ENCODE measurements at regions not wholly inside any gene's neighbourhood (a gene's known extent, or its start where the extent isn't known, plus 50 kb on each side); places are given as distances from the start of the nearest gene placed in this dataset.

DNA sequence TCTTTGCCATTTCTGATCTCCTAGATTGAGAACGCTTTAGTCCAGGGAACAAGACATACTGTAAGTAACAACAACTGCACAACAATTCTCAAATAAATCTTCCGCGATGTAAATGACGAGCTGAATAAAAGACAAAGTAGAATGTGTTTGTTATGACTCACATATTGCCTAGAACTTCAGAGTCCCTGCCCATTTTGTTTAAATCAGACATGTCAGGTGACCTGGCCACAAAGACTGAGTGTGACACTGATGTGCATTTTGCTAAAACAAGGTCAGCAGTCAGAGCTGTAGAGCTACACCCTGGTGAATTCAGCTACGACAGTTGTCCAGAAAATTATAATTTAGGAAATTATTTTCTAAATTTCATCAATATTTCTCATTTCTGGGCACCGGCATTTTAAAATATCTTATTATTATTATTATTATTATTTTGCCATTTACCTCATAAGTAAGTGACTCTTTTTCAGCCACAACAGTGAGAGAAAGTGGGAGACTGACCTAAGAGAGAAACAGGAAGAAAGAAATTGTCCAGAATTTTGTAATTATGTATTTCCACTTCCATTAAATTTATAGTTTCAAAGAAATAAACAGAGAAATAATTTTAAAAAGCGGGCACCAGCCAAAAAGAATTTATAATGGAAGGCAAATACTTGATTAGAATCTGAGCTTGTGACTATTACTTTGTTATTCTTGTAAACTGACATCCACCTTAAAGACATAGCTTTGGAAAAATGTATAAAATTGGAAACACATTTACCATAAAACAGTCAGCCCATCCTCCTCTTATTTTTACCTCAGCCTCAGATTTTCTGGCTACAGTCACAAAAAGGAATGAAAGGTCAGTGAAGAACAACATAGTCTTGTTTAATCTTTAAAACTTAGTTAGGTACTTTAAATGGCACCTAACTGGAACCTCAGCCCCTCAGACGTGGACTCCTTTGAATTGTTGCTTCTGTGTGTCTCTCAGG, 157.0 kb upstream of the CITED2 start:
- no peak overlapping the region for H3K27ac ChIP-seq
- no peaks in the 10 kb centered on the region for H3K36me3 ChIP-seq
- H3K27me3 ChIP-seq, result no peaks in the 10 kb centered on the region
- peaks cover 6 to 13% of the 10 kb centered on the region in 2 donors for H3K4me1 ChIP-seq
- DNase-seq, result no peak
- intact Hi-C loops (cut with DNase I; ENCODE audit: low total_unique reads), result no loop called here
- no peak overlapping the region for H3K4me3 ChIP-seq
- no peak for TF ChIP-seq POLR2A (IDR thresholded peaks at IDR 0.05)
- TF ChIP-seq, protein P1, sequence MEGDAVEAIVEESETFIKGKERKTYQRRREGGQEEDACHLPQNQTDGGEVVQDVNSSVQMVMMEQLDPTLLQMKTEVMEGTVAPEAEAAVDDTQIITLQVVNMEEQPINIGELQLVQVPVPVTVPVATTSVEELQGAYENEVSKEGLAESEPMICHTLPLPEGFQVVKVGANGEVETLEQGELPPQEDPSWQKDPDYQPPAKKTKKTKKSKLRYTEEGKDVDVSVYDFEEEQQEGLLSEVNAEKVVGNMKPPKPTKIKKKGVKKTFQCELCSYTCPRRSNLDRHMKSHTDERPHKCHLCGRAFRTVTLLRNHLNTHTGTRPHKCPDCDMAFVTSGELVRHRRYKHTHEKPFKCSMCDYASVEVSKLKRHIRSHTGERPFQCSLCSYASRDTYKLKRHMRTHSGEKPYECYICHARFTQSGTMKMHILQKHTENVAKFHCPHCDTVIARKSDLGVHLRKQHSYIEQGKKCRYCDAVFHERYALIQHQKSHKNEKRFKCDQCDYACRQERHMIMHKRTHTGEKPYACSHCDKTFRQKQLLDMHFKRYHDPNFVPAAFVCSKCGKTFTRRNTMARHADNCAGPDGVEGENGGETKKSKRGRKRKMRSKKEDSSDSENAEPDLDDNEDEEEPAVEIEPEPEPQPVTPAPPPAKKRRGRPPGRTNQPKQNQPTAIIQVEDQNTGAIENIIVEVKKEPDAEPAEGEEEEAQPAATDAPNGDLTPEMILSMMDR (IDR thresholded peaks at IDR 0.05 in 4 of 5, conservative IDR thresholded peaks at IDR 0.05 in 1 of 5), result no peak
- in situ Hi-C loops (cut with MboI; ENCODE audit: low sequenced_read_pairs in 4 of 4), result no loop called here
- ATAC-seq, result no peak
- H3K9me3 ChIP-seq, result no peaks in the 10 kb centered on the region

DNA sequence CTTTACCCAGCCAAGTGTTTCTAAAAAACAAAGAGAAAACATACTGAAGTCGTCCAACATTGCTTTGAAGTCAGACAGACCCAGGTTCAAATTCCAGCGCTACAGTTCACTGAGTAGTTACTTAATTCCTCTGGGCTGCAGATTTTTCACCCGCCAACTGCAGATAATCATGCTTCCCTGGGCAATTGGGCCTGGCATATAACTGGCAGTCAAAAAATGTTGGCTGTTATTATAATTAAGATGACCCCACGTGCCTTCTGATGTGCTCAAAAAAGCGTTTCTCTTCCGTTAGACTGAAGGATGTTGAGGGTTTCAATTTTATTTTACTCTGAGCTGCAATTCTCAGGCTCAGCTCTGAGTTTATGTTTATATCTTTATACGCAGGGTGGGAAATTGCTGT, 156.1 kb upstream of the CITED2 start:
- Histone ChIP-seq H3K9me3 (no peaks in the 10 kb centered on the region), H3K4me3 (no peak overlapping the region), H3K27me3 (no peaks in the 10 kb centered on the region), H3K27ac (no peak overlapping the region), H3K4me1 (peaks cover 6 to 13% of the 10 kb centered on the region in 2 donors), H3K36me3 (no peaks in the 10 kb centered on the region)
- no peak for TF ChIP-seq POLR2A (IDR thresholded peaks at IDR 0.05)
- TF ChIP-seq, protein P1 (IDR thresholded peaks at IDR 0.05 in 4 of 5, conservative IDR thresholded peaks at IDR 0.05 in 1 of 5), result no peak
- no peak for ATAC-seq
- no peak for DNase-seq
- in situ Hi-C loops (cut with MboI; ENCODE audit: low sequenced_read_pairs in 4 of 4), result no loop called here
- intact Hi-C loops (cut with DNase I; ENCODE audit: low total_unique reads), result no loop called here

DNA sequence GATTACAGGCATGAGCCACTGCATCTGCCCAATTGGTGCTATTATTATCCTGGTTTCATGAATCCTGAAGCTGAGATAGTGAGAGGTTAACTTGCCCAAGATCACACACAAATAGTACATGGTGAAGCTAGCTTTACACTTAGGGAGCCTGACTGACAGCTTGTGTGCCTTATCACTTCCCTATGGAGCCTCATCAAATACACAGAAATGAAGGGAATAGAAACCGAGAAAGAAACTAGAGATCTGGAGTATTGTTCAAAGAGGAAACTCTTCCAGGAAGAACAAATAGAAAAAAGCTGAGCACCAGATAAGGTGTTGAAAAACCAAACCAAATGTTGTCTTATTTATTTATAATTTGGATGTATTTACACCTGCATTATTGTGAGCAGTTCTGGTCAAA, 155.0 kb upstream of the CITED2 start:
- in situ Hi-C loops (cut with MboI; ENCODE audit: low sequenced_read_pairs in 4 of 4), result no loop called here

DNA sequence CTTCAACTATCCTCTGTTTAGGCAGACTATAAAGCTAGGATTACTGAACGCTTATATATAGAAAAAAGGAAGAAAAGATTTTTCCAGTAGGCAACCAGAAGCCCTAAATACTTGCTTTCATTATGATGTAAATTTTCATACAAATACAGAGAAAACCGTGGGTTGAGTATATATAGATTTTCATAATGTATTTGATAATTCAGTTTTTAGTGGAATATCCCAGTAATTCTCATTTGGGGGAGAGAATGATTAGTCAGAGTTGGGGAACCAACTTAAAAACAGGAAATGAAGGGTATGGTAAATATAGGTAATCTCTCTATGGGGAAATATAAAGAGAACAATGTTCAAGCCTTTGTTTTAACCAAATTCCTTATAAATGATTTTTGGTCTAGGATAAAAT, 154.0 kb upstream of the CITED2 start:
- Histone ChIP-seq H3K27me3 (no peaks in the 10 kb centered on the region), H3K4me1 (peaks cover 0 to 1% of the 10 kb centered on the region in 2 donors), H3K4me3 (no peak overlapping the region), H3K36me3 (no peaks in the 10 kb centered on the region), H3K27ac (no peak overlapping the region), H3K9me3 (no peaks in the 10 kb centered on the region)
- intact Hi-C loops (cut with DNase I; ENCODE audit: low total_unique reads), result no loop called here
- no peak for ATAC-seq
- DNase-seq, result no peak
- in situ Hi-C loops (cut with MboI; ENCODE audit: low sequenced_read_pairs in 4 of 4), result no loop called here
- TF ChIP-seq POLR2A (IDR thresholded peaks at IDR 0.05), result no peak
- TF ChIP-seq, protein P1 (IDR thresholded peaks at IDR 0.05 in 4 of 5, conservative IDR thresholded peaks at IDR 0.05 in 1 of 5), result no peak

More for the DNA sequence above, 155.0 kb upstream of the CITED2 start:
- no peak for TF ChIP-seq POLR2A (IDR thresholded peaks at IDR 0.05)
- TF ChIP-seq, protein P1 (IDR thresholded peaks at IDR 0.05 in 4 of 5, conservative IDR thresholded peaks at IDR 0.05 in 1 of 5), result no peak
- DNase-seq (no peak), ATAC-seq (no peak)
- Histone ChIP-seq H3K27ac (no peak overlapping the region), H3K4me1 (peaks cover 4 to 10% of the 10 kb centered on the region in 2 donors), H3K4me3 (no peak overlapping the region), H3K9me3 (no peaks in the 10 kb centered on the region), H3K27me3 (no peaks in the 10 kb centered on the region), H3K36me3 (no peaks in the 10 kb centered on the region)
- intact Hi-C loops (cut with DNase I; ENCODE audit: low total_unique reads), result no loop called here
